Smooth muscle cell (in vitro differentiated cells): ENCODE measurements at regions not wholly inside any gene's neighbourhood (a gene's known extent, or its start where the extent isn't known, plus 50 kb on each side); places are given as distances from the start of the nearest gene placed in this dataset.

Source experiments
- DNase-seq: peaks from one replicate; lab custom pipeline; 2025; ENCODE audit not compliant: unreplicated experiment; lab: John Stamatoyannopoulos, UW
- H2AFZ ChIP-seq: fragments of 200-600 bp; sonication (generic); 2 replicates; pipeline ENCODE4 v1.6.0; 2016; ENCODE audit warnings: antibody characterized with exemption, low read depth, mild to moderate bottlenecking
- H3F3A ChIP-seq: fragments of 200-600 bp; sonication (generic); 2 replicates; pipeline ENCODE4 v1.6.0; 2017; ENCODE audit warnings: antibody characterized with exemption, low read depth
- H3K27ac ChIP-seq: fragments of 200-600 bp; sonication (generic); 2 replicates; pipeline ENCODE4 v1.5.1; 2016; ENCODE audit warnings: low read depth, mild to moderate bottlenecking
- H3K27me3 ChIP-seq: fragments of 200-600 bp; sonication (generic); 2 replicates; pipeline ENCODE4 v1.6.1; 2016; ENCODE audit warnings: low read depth, mild to moderate bottlenecking
- H3K36me3 ChIP-seq: fragments of 200-600 bp; sonication (generic); 2 replicates; pipeline ENCODE4 v1.5.1; 2016; ENCODE audit warnings: low read depth
- H3K4me1 ChIP-seq: fragments of 200-600 bp; sonication (generic); 2 replicates; pipeline ENCODE4 v1.5.1; 2016; ENCODE audit warnings: low read depth
- H3K4me2 ChIP-seq: fragments of 200-600 bp; sonication (generic); 2 replicates; pipeline ENCODE4 v1.6.0; 2016; ENCODE audit warnings: mild to moderate bottlenecking
- H3K4me3 ChIP-seq: fragments of 200-600 bp; sonication (generic); 2 replicates; pipeline ENCODE4 v1.5.1; 2016; ENCODE audit warnings: mild to moderate bottlenecking
- H3K79me2 ChIP-seq: fragments of 200-600 bp; sonication (generic); 2 replicates; pipeline ENCODE4 v1.6.0; 2016; ENCODE audit warnings: low read depth, mild to moderate bottlenecking
- H3K9ac ChIP-seq: fragments of 200-600 bp; sonication (generic); 2 replicates; pipeline ENCODE4 v1.6.0; 2016; ENCODE audit warnings: low read depth
- H3K9me3 ChIP-seq: fragments of 200-600 bp; sonication (generic); replicated peaks from 2 replicates; pipeline ENCODE4 v1.5.1; 2016; ENCODE audit warnings: low read depth
- H4K20me1 ChIP-seq: fragments of 200-600 bp; sonication (generic); 2 replicates; pipeline ENCODE4 v1.6.0; 2016; ENCODE audit warnings: low read depth
- CTCF ChIP-seq: fragments of 200-600 bp; sonication (generic); IDR thresholded peaks from 2 replicates; pipeline ENCODE4 v1.5.1; 2017; ENCODE audit warnings: borderline replicate concordance, mild to moderate bottlenecking, antibody characterized with exemption; ENCODE audit not compliant: insufficient read depth, poor library complexity, severe bottlenecking
- WGBS: methylation state at CpG from one replicate; pipeline ENCODE4 v1.1.7; 2016; ENCODE audit warnings: low lambda C conversion rate; 5-methylcytosine and 5-hydroxymethylcytosine counted together

DNA sequence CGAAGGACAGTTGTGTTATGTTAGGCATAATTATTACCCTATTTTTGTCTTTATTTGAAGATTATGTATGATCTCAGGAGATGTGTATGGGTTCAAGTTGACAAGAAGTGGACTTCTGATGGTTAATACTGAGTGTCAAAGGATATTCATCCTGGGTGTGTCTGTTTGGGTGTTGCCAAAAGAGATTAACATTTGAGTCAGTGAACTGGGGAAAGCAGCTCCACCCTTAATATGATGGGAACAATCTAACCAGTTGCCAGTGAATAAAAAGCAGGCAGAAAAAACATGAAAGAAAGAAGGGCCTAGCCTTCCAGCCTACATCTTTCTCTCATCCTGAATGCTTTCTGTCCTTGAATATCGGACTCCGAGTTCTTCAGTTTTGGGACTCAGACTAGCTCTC is 332.6 kb downstream of the DTHD1 start:
- DNase-seq, result no peak
- 97% methylated on average over 3 of the region's 3 CpGs for WGBS

DNA sequence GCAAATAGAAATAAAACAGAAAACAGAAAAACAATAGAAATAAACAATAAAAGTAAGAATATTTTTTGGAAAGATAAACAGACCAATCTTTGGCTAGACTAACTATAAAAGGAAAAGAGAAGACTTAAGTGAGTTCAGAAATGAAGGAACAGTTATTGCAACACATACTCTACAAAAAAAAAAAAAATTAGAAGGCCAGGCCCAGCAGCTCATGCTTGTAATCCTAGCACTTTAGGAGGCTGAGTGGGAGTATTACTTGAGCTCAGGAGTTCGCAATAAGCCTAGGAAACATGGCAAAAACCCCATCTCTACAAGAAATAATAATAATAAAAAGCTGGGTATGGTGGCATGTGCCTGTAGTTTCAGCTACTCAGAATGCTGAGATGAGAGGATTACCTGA is 336.7 kb downstream of the DTHD1 start:
- Histone ChIP-seq H3F3A (no peaks in the 10 kb centered on the region), H2AFZ (no peak overlapping the region), H3K27ac (no peak overlapping the region), H3K79me2 (no peaks in the 10 kb centered on the region), H3K4me1 (no peaks in the 10 kb centered on the region), H4K20me1 (no peaks in the 10 kb centered on the region), H3K9ac (no peak overlapping the region), H3K9me3 (no peaks in the 10 kb centered on the region), H3K4me2 (no peak overlapping the region), H3K36me3 (no peaks in the 10 kb centered on the region), H3K27me3 (no peaks in the 10 kb centered on the region), H3K4me3 (no peak overlapping the region)
- no peak for TF ChIP-seq CTCF
- DNase-seq, result no peak
- WGBS, result 43% methylated on average over 1 of the region's 1 CpG

More for the DNA sequence above, 332.6 kb downstream of the DTHD1 start:
- Histone ChIP-seq H3K79me2 (no peaks in the 10 kb centered on the region), H3K27ac (no peak overlapping the region), H3K9ac (no peak overlapping the region), H3K4me3 (no peak overlapping the region), H3K36me3 (no peaks in the 10 kb centered on the region), H4K20me1 (no peaks in the 10 kb centered on the region), H2AFZ (no peak overlapping the region), H3K27me3 (no peaks in the 10 kb centered on the region), H3K4me1 (no peaks in the 10 kb centered on the region), H3K9me3 (no peaks in the 10 kb centered on the region), H3F3A (no peaks in the 10 kb centered on the region), H3K4me2 (no peak overlapping the region)
- TF ChIP-seq CTCF, result no peak

GRCh38 chr4:36624030-36624429 is 342.6 kb downstream of the DTHD1 start:
- no peak for TF ChIP-seq CTCF
- no peaks in the 10 kb centered on the region for H3K9me3 ChIP-seq
- H3K79me2 ChIP-seq, result no peaks in the 10 kb centered on the region
- no peaks in the 10 kb centered on the region for H3F3A ChIP-seq
- H2AFZ ChIP-seq, result no peak overlapping the region
- H3K9ac ChIP-seq, result no peak overlapping the region
- H3K4me1 ChIP-seq, result no peaks in the 10 kb centered on the region
- H3K27me3 ChIP-seq, result no peaks in the 10 kb centered on the region
- no peaks in the 10 kb centered on the region for H3K36me3 ChIP-seq
- H3K27ac ChIP-seq, result no peak overlapping the region
- no peaks in the 10 kb centered on the region for H4K20me1 ChIP-seq
- H3K4me2 ChIP-seq, result no peak overlapping the region
- no peak for DNase-seq
- H3K4me3 ChIP-seq, result no peak overlapping the region

- no peaks in the 10 kb centered on the region for H3K4me1 ChIP-seq
- no peaks in the 10 kb centered on the region for H3F3A ChIP-seq
- no peaks in the 10 kb centered on the region for H3K79me2 ChIP-seq
- H3K4me2 ChIP-seq, result no peak overlapping the region
- no peaks in the 10 kb centered on the region for H4K20me1 ChIP-seq
- no peaks in the 10 kb centered on the region for H3K36me3 ChIP-seq
- no peak overlapping the region for H3K27ac ChIP-seq
- H3K4me3 ChIP-seq, result no peak overlapping the region
- TF ChIP-seq CTCF, result no peak
- no peak for DNase-seq
- H3K27me3 ChIP-seq, result no peaks in the 10 kb centered on the region
- no peaks in the 10 kb centered on the region for H3K9me3 ChIP-seq
- 38% methylated on average over 3 of the region's 3 CpGs for WGBS
- H2AFZ ChIP-seq, result peak overlapping the region; percentile 28
- no peak overlapping the region for H3K9ac ChIP-seq
Measured at GRCh38 chr4:36638273-36638811, 356.9 kb downstream of the DTHD1 start.
